Adrenal gland (tissue), 5 donors: ENCODE measurements at regions not wholly inside any gene's neighbourhood (a gene's known extent, or its start where the extent isn't known, plus 50 kb on each side); places are given as distances from the start of the nearest gene placed in this dataset.

Experiments used
- CTCF ChIP-seq, 6 experiments: fragments of 450-650 bp in 4 of 6; fragments of 200-600 bp in 2 of 6; sonication (generic) in 1 of 6; IDR thresholded peaks; 1 replicate in 5 of 6; 2 replicates in 1 of 6; pipeline versions ENCODE4 v1.5.1 to v1.8.0; 2016 to 2021; ENCODE audit warnings: antibody characterized with exemption in 6 of 6, mild to moderate bottlenecking in 2 of 6, moderate library complexity in 1 of 6
- POLR2A ChIP-seq, 2 donors: fragments of 450-650 bp; IDR thresholded peaks; one replicate each; pipeline ENCODE4 v1.6.1; 2017; ENCODE audit warnings: antibody characterized with exemption in 2 of 2, mild to moderate bottlenecking in 2 of 2, moderate library complexity in 1 of 2
- donor health status: DM: no; HTN: no; CAD: no.

GRCh38 chr13:86877441-86877840 is 793.7 kb upstream of the SLITRK5 start:
- no peak for TF ChIP-seq CTCF (IDR thresholded peaks at IDR 0.05)
- no peak for TF ChIP-seq POLR2A (IDR thresholded peaks at IDR 0.05)
